Endothelial cell of umbilical vein (primary cell): ENCODE measurements at regions not wholly inside any gene's neighbourhood (a gene's known extent, or its start where the extent isn't known, plus 50 kb on each side); places are given as distances from the start of the nearest gene placed in this dataset.

Experiments
- BruUV-seq: library from RNA; stranded (reverse); fragments of 400-500 nt; replicated peaks from 2 replicates; lab custom pipeline; 2021; lab: Mats Ljungman, UMichigan
- CTCF ChIA-PET: fragments of 300-600, 350-600 bp; sonication (Branson Sonifier 250); formaldehyde crosslinking; loops from one replicate; lab custom pipeline; 2021; ENCODE audit warnings: antibody characterized with exemption, inconsistent platforms; lab: Charles Lee
- POLR2A ChIA-PET: fragments of 300-600, 350-600 bp; sonication (Branson Sonifier 250); formaldehyde crosslinking; loops from one replicate; lab custom pipeline; 2021; ENCODE audit warnings: antibody characterized with exemption, inconsistent platforms; lab: Charles Lee
- DNase-seq: peaks from one replicate; pipeline ENCODE4 v3.0.0-alpha.2; 2011; ENCODE audit warnings: low read depth, low spot score
- FAIRE-seq: peaks from 2 replicates; lab custom pipeline; 2011; peaks lifted over from hg19 to GRCh38; lab: Jason Lieb, UNC
- H2AFZ ChIP-seq: 2 replicates; pipeline ENCODE4 v1.6.0; 2012; ENCODE audit warnings: low read depth, low read length, control low read depth, inconsistent platforms
- H3K27ac ChIP-seq: 2 replicates; pipeline ENCODE4 v1.5.1; 2011; ENCODE audit warnings: low read depth, mild to moderate bottlenecking, control low read depth, low read length, moderate library complexity; ENCODE audit not compliant: insufficient read depth
- H3K27me3 ChIP-seq, 2 experiments: 2 replicates each; pipeline versions ENCODE4 v1.6.0 to v1.6.1; 2011; ENCODE audit warnings: low read length in 2 of 2, mixed read lengths in 1 of 2; ENCODE audit not compliant: control insufficient read depth in 2 of 2, insufficient read depth in 2 of 2
- H3K36me3 ChIP-seq, 2 experiments: 2 replicates in 1 of 2; 3 replicates in 1 of 2; pipeline ENCODE4 v1.5.1; 2011; ENCODE audit warnings: low read length in 2 of 2, mild to moderate bottlenecking in 1 of 2, moderate library complexity in 1 of 2; ENCODE audit not compliant: control insufficient read depth in 2 of 2, insufficient read depth in 2 of 2; ENCODE audit errors: extremely low read depth in 1 of 2
- H3K4me1 ChIP-seq: 3 replicates; pipeline ENCODE4 v1.5.1; 2011; ENCODE audit warnings: mild to moderate bottlenecking, low read length; ENCODE audit not compliant: control insufficient read depth, insufficient read depth; ENCODE audit errors: extremely low read depth
- H3K4me2 ChIP-seq: 2 replicates; pipeline ENCODE4 v1.6.1; 2011; ENCODE audit warnings: low read length, control low read depth, mixed read lengths; ENCODE audit not compliant: insufficient read depth
- H3K4me3 ChIP-seq, 3 experiments: fragments of 200-600 bp in 1 of 3; sonication (generic), shearing (Covaris generic) in 1 of 3; replicated peaks in 1 of 3; 2 replicates each; pipeline ENCODE4 v1.5.1; 2011 to 2016; ENCODE audit warnings: control low read depth in 3 of 3, low read length in 3 of 3, mild to moderate bottlenecking in 2 of 3, inconsistent platforms in 1 of 3, low read depth in 1 of 3, moderate library complexity in 1 of 3; ENCODE audit not compliant: insufficient read depth in 1 of 3
- H3K79me2 ChIP-seq: 2 replicates; pipeline ENCODE4 v1.6.0; 2012; ENCODE audit warnings: low read length, inconsistent platforms; ENCODE audit not compliant: control insufficient read depth, insufficient read depth
- H3K9ac ChIP-seq: replicated peaks from 2 replicates; pipeline ENCODE3; 2011; ENCODE audit warnings: low read length, control low read depth; ENCODE audit not compliant: insufficient read depth; ENCODE audit errors: extremely low read depth
- H3K9me1 ChIP-seq: replicated peaks from 3 replicates; pipeline ENCODE4 v1.6.0; 2011; ENCODE audit warnings: mild to moderate bottlenecking, low read length; ENCODE audit not compliant: control insufficient read depth, insufficient read depth; ENCODE audit errors: extremely low read depth
- H3K9me3 ChIP-seq: replicated peaks from 2 replicates; pipeline ENCODE4 v1.5.1; 2012; ENCODE audit warnings: low read length, inconsistent platforms; ENCODE audit not compliant: control insufficient read depth, insufficient read depth
- H4K20me1 ChIP-seq: replicated peaks from 2 replicates; pipeline ENCODE3; 2011; ENCODE audit warnings: mild to moderate bottlenecking, low read length; ENCODE audit not compliant: control insufficient read depth, insufficient read depth; ENCODE audit errors: extremely low read depth
- CTCF ChIP-seq, 2 donors: IDR thresholded peaks; 1 replicate in 1 of 2; 2 replicates in 1 of 2; pipeline ENCODE4 v1.5.1; 2011; ENCODE audit warnings: low read length in 2 of 2, mild to moderate bottlenecking in 2 of 2, moderate library complexity in 2 of 2, control low read depth in 1 of 2, inconsistent platforms in 1 of 2, low read depth in 1 of 2; ENCODE audit not compliant: insufficient read depth in 1 of 2; ENCODE audit errors: extremely low read depth in 1 of 2
- EZH2 ChIP-seq: IDR thresholded peaks from 2 replicates; pipeline ENCODE4 v1.6.1; 2012; ENCODE audit warnings: borderline replicate concordance, low read depth, mild to moderate bottlenecking, moderate library complexity, low read length, inconsistent platforms; ENCODE audit not compliant: severe bottlenecking
- FOS ChIP-seq: IDR thresholded peaks from 2 replicates; pipeline ENCODE4 v1.6.1; 2011; ENCODE audit warnings: mild to moderate bottlenecking, low read length, moderate library complexity, borderline replicate concordance; ENCODE audit not compliant: insufficient read depth
- GATA2 ChIP-seq: IDR thresholded peaks from 2 replicates; pipeline ENCODE4 v1.7.0; 2011; ENCODE audit warnings: low read depth, mild to moderate bottlenecking, moderate library complexity, mixed read lengths, low read length; ENCODE audit not compliant: insufficient read length, insufficient read depth
- JUN ChIP-seq: IDR thresholded peaks from 2 replicates; pipeline ENCODE4 v1.6.1; 2011; ENCODE audit warnings: borderline replicate concordance, low read depth; ENCODE audit not compliant: insufficient read length, insufficient read depth
- MAX ChIP-seq: IDR thresholded peaks from 2 replicates; pipeline ENCODE4 v1.6.1; 2011; ENCODE audit not compliant: insufficient read depth, insufficient read length
- MYC ChIP-seq: IDR thresholded peaks from one replicate; pipeline ENCODE4 v1.6.1; 2011; ENCODE audit warnings: mild to moderate bottlenecking, low read depth, low read length
- POLR2A ChIP-seq: IDR thresholded peaks from 2 replicates; pipeline ENCODE4 v1.6.1; 2012; ENCODE audit warnings: low read depth, mild to moderate bottlenecking, control low read depth, low read length
- POLR2AphosphoS5 ChIP-seq: IDR thresholded peaks from 2 replicates; pipeline ENCODE4 v1.6.1; 2012; ENCODE audit warnings: low read depth, mild to moderate bottlenecking, control low read depth, low read length, moderate library complexity; ENCODE audit not compliant: insufficient read depth
- dilution Hi-C: fragments of 300-500 bp; cut with MboI; formaldehyde crosslinking; loops from one replicate; pipeline ENCODE4 v1.15.0; 2019; ENCODE audit warnings: low sequenced_read_pairs; ENCODE audit not compliant: extremely low pct_ligation_motif_present
- intact Hi-C: fragments of 100-400 bp; cut with micrococcal nuclease; formaldehyde crosslinking; loops from one replicate; pipeline ENCODE4 v1.10.0; 2022

GRCh38 chr21:16285605-16286126 is 555.9 kb downstream of the USP25 start:
- no peak for DNase-seq
- no peak overlapping the region for H3K9ac ChIP-seq

GRCh38 chr21:16287046-16287445 is 557.3 kb downstream of the USP25 start:
- H3K79me2 ChIP-seq: no peaks in the 10 kb centered on the region
- ChIA-PET POLR2A (no interaction called here), CTCF (no interaction called here)
- FAIRE-seq: no peak
- no peak overlapping the region for H3K27ac ChIP-seq
- H3K27me3 ChIP-seq: no peaks in the 10 kb centered on the region
- H3K9ac ChIP-seq: no peak overlapping the region
- intact Hi-C loops: no loop called here
- DNase-seq: no peak
- H4K20me1 ChIP-seq: no peaks in the 10 kb centered on the region
- no peak overlapping the region for H3K4me3 ChIP-seq
- BruUV-seq: no TSS peak
- H3K9me3 ChIP-seq: no peaks in the 10 kb centered on the region
- peaks cover 2% of the 10 kb centered on the region for H3K4me1 ChIP-seq
- no peak overlapping the region for H3K4me2 ChIP-seq
- dilution Hi-C loops: no loop called here
- H3K9me1 ChIP-seq: no peaks in the 10 kb centered on the region
- TF ChIP-seq JUN (no peak), FOS (no peak), MYC (no peak), GATA2 (no peak), POLR2A (no peak), EZH2 (no peak), MAX (no peak), POLR2AphosphoS5 (no peak), CTCF (IDR thresholded peaks at IDR 0.05; ENCODE audit: extremely low read depth in 1 of 2, insufficient read depth in 1 of 2, low read depth in 1 of 2, low read length in 2 of 2) (no peak)
- H3K36me3 ChIP-seq: no peaks in the 10 kb centered on the region
- H2AFZ ChIP-seq: no peak overlapping the region

More at GRCh38 chr21:16285605-16286126, 555.9 kb downstream of the USP25 start:
- intact Hi-C loops (no loop called here), dilution Hi-C loops (no loop called here)
- Histone ChIP-seq H3K79me2 (no peaks in the 10 kb centered on the region), H2AFZ (no peak overlapping the region), H3K27me3 (no peaks in the 10 kb centered on the region), H3K9me3 (no peaks in the 10 kb centered on the region), H3K27ac (no peak overlapping the region), H3K4me3 (no peak overlapping the region), H3K9me1 (no peaks in the 10 kb centered on the region), H3K36me3 (no peaks in the 10 kb centered on the region), H4K20me1 (no peaks in the 10 kb centered on the region), H3K4me2 (no peak overlapping the region), H3K4me1 (peaks cover 10% of the 10 kb centered on the region)
- POLR2A ChIA-PET: no interaction called here
- TF ChIP-seq JUN: no peak
- TF ChIP-seq POLR2AphosphoS5: no peak
- TF ChIP-seq POLR2A: no peak
- no peak for TF ChIP-seq MYC
- BruUV-seq: no TSS peak
- CTCF ChIA-PET: interaction anchor here (0.7 to 1.8 kb wide), 5 partner anchors 9 to 204 kb away, joined by 3 to 7 read pairs (median 4); no protein-coding TSS in a partner anchor
- FAIRE-seq: no peak
